SK-N-SH (cell line): ENCODE measurements at regions not wholly inside any gene's neighbourhood (a gene's known extent, or its start where the extent isn't known, plus 50 kb on each side); places are given as distances from the start of the nearest gene placed in this dataset.

Experiments
- CTCF ChIA-PET: fragments of 300-600, 350-600 bp; formaldehyde crosslinking; extraction: SDS; loops from one replicate; lab custom pipeline; 2021; lab: Yijun Ruan, JAX
- POLR2A ChIA-PET: fragments of 350-600 bp; sonication (Branson Sonifier 250); formaldehyde crosslinking; extraction: SDS; loops from one replicate; lab custom pipeline; 2020; ENCODE audit warnings: antibody characterized with exemption, inconsistent platforms; lab: Yijun Ruan, JAX
- DNase-seq: peaks from one replicate; pipeline ENCODE4 v3.0.0; 2012
- H2AFZ ChIP-seq: fragments of 200-600 bp; sonication (generic); 2 replicates; pipeline ENCODE4 v1.8.1; 2016; ENCODE audit warnings: antibody characterized with exemption, mild to moderate bottlenecking, low read depth
- H3F3A ChIP-seq: fragments of 200-600 bp; sonication (generic); replicated peaks from 2 replicates; pipeline ENCODE3; 2016; ENCODE audit warnings: antibody characterized with exemption, mild to moderate bottlenecking; ENCODE audit not compliant: insufficient read depth
- H3K27ac ChIP-seq, 2 experiments: fragments of 200-500 bp in 1 of 2; fragments of 200-600 bp in 1 of 2; sonication (Bioruptor generic) in 1 of 2; sonication (generic), shearing (Covaris generic) in 1 of 2; 2 replicates each; pipeline versions ENCODE4 v1.5.1 to v1.6.1; 2014 to 2016; ENCODE audit warnings: low read depth in 2 of 2, inconsistent platforms in 1 of 2, low read length in 1 of 2, mild to moderate bottlenecking in 1 of 2, mixed read lengths in 1 of 2
- H3K27me3 ChIP-seq: fragments of 200-600 bp; sonication (generic), shearing (Covaris generic); 2 replicates; pipeline ENCODE4 v1.6.1; 2016; ENCODE audit warnings: mixed run types; ENCODE audit not compliant: insufficient read depth
- H3K36me3 ChIP-seq, 2 experiments: fragments of 200-500 bp in 1 of 2; fragments of 200-600 bp in 1 of 2; sonication (Bioruptor generic) in 1 of 2; sonication (generic) in 1 of 2; replicated peaks in 1 of 2; 2 replicates each; pipeline versions ENCODE3 to v1.5.1; 2014 to 2016; ENCODE audit warnings: low read length in 1 of 2, mild to moderate bottlenecking in 1 of 2; ENCODE audit not compliant: insufficient read depth in 2 of 2, control insufficient read depth in 1 of 2
- H3K4me1 ChIP-seq, 2 experiments: fragments of 200-500 bp in 1 of 2; fragments of 200-600 bp in 1 of 2; sonication (Bioruptor generic) in 1 of 2; sonication (generic), shearing (Covaris generic) in 1 of 2; 2 replicates each; pipeline versions ENCODE4 v1.5.1 to v1.6.1; 2014 to 2016; ENCODE audit warnings: low read depth in 1 of 2, low read length in 1 of 2, mixed run types in 1 of 2; ENCODE audit not compliant: insufficient read depth in 2 of 2, control insufficient read depth in 1 of 2
- H3K4me2 ChIP-seq: fragments of 200-600 bp; sonication (generic), shearing (Covaris generic); 2 replicates; pipeline ENCODE4 v1.6.1; 2017; ENCODE audit warnings: mixed run types
- H3K4me3 ChIP-seq, 2 experiments: fragments of 200-500 bp in 1 of 2; fragments of 200-600 bp in 1 of 2; sonication (Bioruptor generic) in 1 of 2; sonication (generic), shearing (Covaris generic) in 1 of 2; 2 replicates each; pipeline versions ENCODE4 v1.5.1 to v1.8.1; 2014 to 2016; ENCODE audit warnings: low read depth in 2 of 2, inconsistent platforms in 1 of 2, low read length in 1 of 2, mild to moderate bottlenecking in 1 of 2, mixed read lengths in 1 of 2, moderate library complexity in 1 of 2
- H3K79me2 ChIP-seq: fragments of 200-600 bp; sonication (generic); 2 replicates; pipeline ENCODE4 v1.8.1; 2017; ENCODE audit warnings: mild to moderate bottlenecking; ENCODE audit not compliant: insufficient read depth
- H3K9ac ChIP-seq: fragments of 200-600 bp; sonication (generic); 2 replicates; pipeline ENCODE4 v1.6.1; 2017; ENCODE audit warnings: mixed run types
- H3K9me2 ChIP-seq: fragments of 200-600 bp; sonication (generic); 2 replicates; pipeline ENCODE4 v1.6.1; 2017; ENCODE audit warnings: mixed run types
- H3K9me3 ChIP-seq: fragments of 200-600 bp; sonication (generic); 2 replicates; pipeline ENCODE4 v1.6.1; 2017; ENCODE audit warnings: mixed run types, mild to moderate bottlenecking, moderate library complexity
- H4K20me1 ChIP-seq: fragments of 200-600 bp; sonication (generic); 2 replicates; pipeline ENCODE4 v1.6.1; 2017; ENCODE audit warnings: mild to moderate bottlenecking, mixed run types; ENCODE audit not compliant: insufficient read depth
- CTCF ChIP-seq: fragments of 200-600 bp; sonication (generic); IDR thresholded peaks from 2 replicates; pipeline ENCODE4 v1.6.1; 2017; ENCODE audit warnings: antibody characterized with exemption, mild to moderate bottlenecking, moderate library complexity
- FOSL2 ChIP-seq: IDR thresholded peaks from 2 replicates; pipeline ENCODE4 v1.4.0; 2012; ENCODE audit warnings: low read depth, mild to moderate bottlenecking, moderate library complexity, borderline replicate concordance
- FOXJ3 ChIP-seq: sonication (generic); formaldehyde crosslinking; IDR thresholded peaks from 2 replicates; pipeline ENCODE4 v1.5.1; 2020; ENCODE audit warnings: mild to moderate bottlenecking, missing genetic modification reagents
- JUND ChIP-seq: IDR thresholded peaks from 2 replicates; pipeline ENCODE4 v1.4.0; 2012
- NFIC ChIP-seq: IDR thresholded peaks from 2 replicates; pipeline ENCODE4 v1.4.0; 2012; ENCODE audit warnings: borderline replicate concordance
- NRF1 ChIP-seq: IDR thresholded peaks from 2 replicates; pipeline ENCODE4 v1.6.1; 2012; ENCODE audit warnings: low read depth, mild to moderate bottlenecking, low read length
- PBX3 ChIP-seq: IDR thresholded peaks from 2 replicates; pipeline ENCODE4; 2012
- RCOR1 ChIP-seq: fragments of 150-350 bp; IDR thresholded peaks from 2 replicates; pipeline ENCODE4 v1.6.1; 2017; ENCODE audit warnings: antibody characterized with exemption, low read length
- RFX5 ChIP-seq: IDR thresholded peaks from 2 replicates; pipeline ENCODE4 v1.6.1; 2012; ENCODE audit warnings: mild to moderate bottlenecking, improper control_type of control experiment, low read length
- RXRA ChIP-seq: IDR thresholded peaks from 2 replicates; pipeline ENCODE4 v1.4.0; 2012; ENCODE audit warnings: low read depth, mild to moderate bottlenecking, borderline replicate concordance
- TCF12 ChIP-seq: IDR thresholded peaks from 2 replicates; pipeline ENCODE4 v1.4.0; 2012
- TEAD4 ChIP-seq: IDR thresholded peaks from 2 replicates; pipeline ENCODE4 v1.4.0; 2012; ENCODE audit warnings: mild to moderate bottlenecking, borderline replicate concordance; ENCODE audit not compliant: insufficient read depth
- USF2 ChIP-seq: fragments of 150-350 bp; IDR thresholded peaks from 2 replicates; pipeline ENCODE4 v1.6.1; 2017; ENCODE audit warnings: antibody characterized with exemption, low read length, low read depth, borderline replicate concordance
- YY1 ChIP-seq: IDR thresholded peaks from 2 replicates; pipeline ENCODE4 v1.4.0; 2012; ENCODE audit warnings: low read depth, mild to moderate bottlenecking
- TF ChIP-seq, protein P1 (sequence below): IDR thresholded peaks from 2 replicates; pipeline ENCODE4 v1.6.1; 2012; ENCODE audit warnings: mild to moderate bottlenecking, low read depth, low read length, moderate library complexity

GRCh38 chr5:98401656-98402055 is 371.8 kb upstream of the RGMB start:
- no peak for TF ChIP-seq YY1
- TF ChIP-seq, protein P1, sequence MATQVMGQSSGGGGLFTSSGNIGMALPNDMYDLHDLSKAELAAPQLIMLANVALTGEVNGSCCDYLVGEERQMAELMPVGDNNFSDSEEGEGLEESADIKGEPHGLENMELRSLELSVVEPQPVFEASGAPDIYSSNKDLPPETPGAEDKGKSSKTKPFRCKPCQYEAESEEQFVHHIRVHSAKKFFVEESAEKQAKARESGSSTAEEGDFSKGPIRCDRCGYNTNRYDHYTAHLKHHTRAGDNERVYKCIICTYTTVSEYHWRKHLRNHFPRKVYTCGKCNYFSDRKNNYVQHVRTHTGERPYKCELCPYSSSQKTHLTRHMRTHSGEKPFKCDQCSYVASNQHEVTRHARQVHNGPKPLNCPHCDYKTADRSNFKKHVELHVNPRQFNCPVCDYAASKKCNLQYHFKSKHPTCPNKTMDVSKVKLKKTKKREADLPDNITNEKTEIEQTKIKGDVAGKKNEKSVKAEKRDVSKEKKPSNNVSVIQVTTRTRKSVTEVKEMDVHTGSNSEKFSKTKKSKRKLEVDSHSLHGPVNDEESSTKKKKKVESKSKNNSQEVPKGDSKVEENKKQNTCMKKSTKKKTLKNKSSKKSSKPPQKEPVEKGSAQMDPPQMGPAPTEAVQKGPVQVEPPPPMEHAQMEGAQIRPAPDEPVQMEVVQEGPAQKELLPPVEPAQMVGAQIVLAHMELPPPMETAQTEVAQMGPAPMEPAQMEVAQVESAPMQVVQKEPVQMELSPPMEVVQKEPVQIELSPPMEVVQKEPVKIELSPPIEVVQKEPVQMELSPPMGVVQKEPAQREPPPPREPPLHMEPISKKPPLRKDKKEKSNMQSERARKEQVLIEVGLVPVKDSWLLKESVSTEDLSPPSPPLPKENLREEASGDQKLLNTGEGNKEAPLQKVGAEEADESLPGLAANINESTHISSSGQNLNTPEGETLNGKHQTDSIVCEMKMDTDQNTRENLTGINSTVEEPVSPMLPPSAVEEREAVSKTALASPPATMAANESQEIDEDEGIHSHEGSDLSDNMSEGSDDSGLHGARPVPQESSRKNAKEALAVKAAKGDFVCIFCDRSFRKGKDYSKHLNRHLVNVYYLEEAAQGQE = no peak
- TF ChIP-seq FOXJ3 (CRISPR knock-in tag) = no peak
- TF ChIP-seq CTCF = no peak
- TF ChIP-seq NFIC = no peak
- no peak for TF ChIP-seq TEAD4
- no peak for TF ChIP-seq RXRA
- no peak for TF ChIP-seq RFX5
- TF ChIP-seq USF2 = no peak
- no peak for TF ChIP-seq NRF1
- TF ChIP-seq JUND = no peak
- Histone ChIP-seq H3K4me1 (peaks cover 0 to 8% of the 10 kb centered on the region in 2 experiments; a peak in 1 of 4 replicates), H3K4me3 (no peak overlapping the region), H3K79me2 (no peaks in the 10 kb centered on the region), H2AFZ (peak overlapping the region; percentile 36; the same call in 1 of the 2 replicates), H3K4me2 (no peak overlapping the region), H3K9ac (no peak overlapping the region), H3K36me3 (no peaks in the 10 kb centered on the region), H3K9me3 (no peaks in the 10 kb centered on the region), H3K27ac (no peak overlapping the region), H3F3A (no peaks in the 10 kb centered on the region), H3K9me2 (no peaks in the 10 kb centered on the region), H3K27me3 (no peaks in the 10 kb centered on the region), H4K20me1 (no peaks in the 10 kb centered on the region)
- ChIA-PET CTCF (interaction anchor here (1.5 kb wide), 1 partner anchor 14 kb away, joined by 3 read pairs; no protein-coding TSS in a partner anchor), POLR2A (no interaction called here)
- no peak for DNase-seq

DNA sequence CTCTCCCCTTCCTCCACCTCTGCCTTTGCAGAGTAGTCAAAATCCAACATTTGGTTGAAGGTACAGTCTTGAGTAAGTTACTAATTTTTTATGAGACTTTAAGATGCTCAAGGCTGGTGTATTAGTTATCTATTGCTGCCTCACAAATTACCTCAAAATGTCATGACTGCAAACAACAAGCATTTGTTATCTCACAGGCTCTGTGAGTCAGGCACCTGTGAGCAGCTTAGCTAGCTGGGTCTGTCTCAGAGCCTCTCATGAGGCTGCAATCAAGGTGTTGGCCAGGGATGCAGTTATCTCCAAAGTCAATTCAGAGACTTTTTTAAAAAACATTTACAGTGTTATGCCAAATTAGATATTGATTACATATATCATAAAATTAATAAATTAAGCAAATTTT is 371.3 kb upstream of the RGMB start:
- H4K20me1 ChIP-seq = no peaks in the 10 kb centered on the region
- H3K27ac ChIP-seq = no peak overlapping the region
- H3K27me3 ChIP-seq = no peaks in the 10 kb centered on the region
- H3K36me3 ChIP-seq = no peaks in the 10 kb centered on the region
- H3K79me2 ChIP-seq = no peaks in the 10 kb centered on the region
- peak; percentile 62 for TF ChIP-seq PBX3
- TF ChIP-seq RCOR1 = no peak
- peak; percentile 39; the same call in 1 of the 2 replicates for TF ChIP-seq TCF12
- no peak for TF ChIP-seq RXRA
- peak; percentile 34; the same call in 1 of the 2 replicates for TF ChIP-seq FOSL2
- H3K9me2 ChIP-seq = no peaks in the 10 kb centered on the region
- CTCF ChIA-PET = interaction anchor here (1.5 kb wide), 2 partner anchors 10 to 14 kb away, joined by 3 read pairs; no protein-coding TSS in a partner anchor
- POLR2A ChIA-PET = no interaction called here
- H3K9me3 ChIP-seq = no peaks in the 10 kb centered on the region
- no peaks in the 10 kb centered on the region for H3F3A ChIP-seq
- no peak overlapping the region for H2AFZ ChIP-seq
- no peak for DNase-seq
- H3K4me1 ChIP-seq = peaks cover 0 to 8% of the 10 kb centered on the region in 2 experiments; a peak in 1 of 4 replicates
- H3K4me2 ChIP-seq = no peak overlapping the region
- H3K4me3 ChIP-seq = no peak overlapping the region
- no peak overlapping the region for H3K9ac ChIP-seq
